K562 (cell line): ENCODE measurements at regions not wholly inside any gene's neighbourhood (a gene's known extent, or its start where the extent isn't known, plus 50 kb on each side); places are given as distances from the start of the nearest gene placed in this dataset.

Source experiments
- CHCHD3 ChIP-seq: fragments of 250-450 bp; sonication (Bioruptor Pico); IDR thresholded peaks from 2 replicates; pipeline ENCODE4 v2.1.2; 2022; ENCODE audit warnings: mild to moderate bottlenecking
- EZH2 ChIP-seq: IDR thresholded peaks from 2 replicates; pipeline ENCODE4 v1.6.1; 2012; ENCODE audit warnings: low read depth, mild to moderate bottlenecking, inconsistent platforms, low read length, borderline replicate concordance
- FOXK2 ChIP-seq, 2 experiments: fragments of 450-650 bp; IDR thresholded peaks in 1 of 2; conservative IDR thresholded peaks in 1 of 2; 2 replicates each; pipeline ENCODE4 v1.6.1; 2016; ENCODE audit warnings: low read depth in 2 of 2, mild to moderate bottlenecking in 1 of 2
- GABPB1 ChIP-seq: sonication (generic); formaldehyde crosslinking; IDR thresholded peaks from 2 replicates; pipeline ENCODE4 v1.8.0; 2022; ENCODE audit warnings: mild to moderate bottlenecking, missing genetic modification reagents
- HNRNPLL ChIP-seq: fragments of 200-400 bp; formaldehyde crosslinking; IDR thresholded peaks from 2 replicates; pipeline ENCODE4 v1.6.1; 2017; ENCODE audit warnings: low read length, low read depth, mild to moderate bottlenecking; ENCODE audit not compliant: poor library complexity, severe bottlenecking
- KDM1A ChIP-seq, 2 experiments: fragments of 450-650 bp; IDR thresholded peaks; 2 replicates each; pipeline ENCODE4 v1.6.1; 2016; ENCODE audit warnings: mild to moderate bottlenecking in 2 of 2
- POLR2A ChIP-seq: fragments of 450-650 bp; conservative IDR thresholded peaks from 2 replicates; pipeline ENCODE4 v1.6.1; 2016
- PYGO2 ChIP-seq: fragments of 450-650 bp; IDR thresholded peaks from 2 replicates; pipeline ENCODE4 v1.6.1; 2016; ENCODE audit warnings: mild to moderate bottlenecking, missing genetic modification characterization, moderate library complexity, missing compliant biosample characterization
- SMARCC2 ChIP-seq: fragments of 450-650 bp; IDR thresholded peaks from 2 replicates; pipeline ENCODE4 v1.6.1; 2017; ENCODE audit warnings: antibody characterized with exemption, moderate library complexity, mild to moderate bottlenecking, low read depth
- TCF7L2 ChIP-seq: fragments of 150-350 bp; IDR thresholded peaks from 2 replicates; pipeline ENCODE4 v1.6.1; 2016; ENCODE audit warnings: low read depth, mild to moderate bottlenecking, low read length, moderate library complexity
- ZNF274 ChIP-seq: IDR thresholded peaks from 2 replicates; pipeline ENCODE4 v1.6.1; 2011; ENCODE audit warnings: low read depth, mild to moderate bottlenecking, low read length, moderate library complexity, borderline replicate concordance
- ZNF354B ChIP-seq: fragments of 250-450 bp; sonication (Bioruptor Pico); IDR thresholded peaks from 2 replicates; pipeline ENCODE4 v1.4.0; 2020
- TF ChIP-seq, protein P1 (sequence below), 3 experiments: IDR thresholded peaks in 2 of 3; conservative IDR thresholded peaks in 1 of 3; 2 replicates each; pipeline ENCODE4 v1.5.1; 2011 to 2012; ENCODE audit warnings: low read length in 3 of 3, mild to moderate bottlenecking in 3 of 3, control low read depth in 2 of 3, improper control_type of control experiment in 1 of 3, inconsistent platforms in 1 of 3, low read depth in 1 of 3, mixed read lengths in 1 of 3, moderate library complexity in 1 of 3; ENCODE audit not compliant: insufficient read depth in 2 of 3
- TF ChIP-seq, protein P2 (sequence below): sonication (generic); formaldehyde crosslinking; IDR thresholded peaks from 2 replicates; pipeline ENCODE4 v1.8.1; 2023; ENCODE audit warnings: mild to moderate bottlenecking, missing genetic modification reagents

DNA sequence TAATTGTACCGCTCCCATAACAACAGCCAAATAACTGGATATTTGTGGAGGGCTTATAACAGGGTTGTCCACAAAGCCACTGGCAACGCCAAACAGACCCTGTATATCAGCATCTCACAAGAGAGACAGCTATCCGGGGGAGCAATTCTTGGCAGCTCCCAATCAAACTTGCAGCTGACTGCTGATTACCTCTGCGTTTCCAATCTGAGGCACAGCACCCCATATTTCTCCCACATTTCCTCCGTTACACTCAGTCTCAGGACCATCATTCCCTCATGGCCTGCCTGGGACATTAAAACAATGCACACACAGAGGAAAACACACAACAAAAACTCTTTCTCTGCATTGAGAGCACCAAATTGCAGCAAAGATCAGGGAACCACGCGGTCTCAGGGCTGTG lies 67.8 kb upstream of the SDK1 start:
- TF ChIP-seq EZH2: no peak
- TF ChIP-seq ZNF274: no peak
- no peak for TF ChIP-seq FOXK2 (conservative IDR thresholded peaks at IDR 0.05 in 1 of 2, IDR thresholded peaks at IDR 0.05 in 1 of 2; ENCODE audit: low read depth in 2 of 2)
- TF ChIP-seq HNRNPLL: no peak
- TF ChIP-seq, protein P1, sequence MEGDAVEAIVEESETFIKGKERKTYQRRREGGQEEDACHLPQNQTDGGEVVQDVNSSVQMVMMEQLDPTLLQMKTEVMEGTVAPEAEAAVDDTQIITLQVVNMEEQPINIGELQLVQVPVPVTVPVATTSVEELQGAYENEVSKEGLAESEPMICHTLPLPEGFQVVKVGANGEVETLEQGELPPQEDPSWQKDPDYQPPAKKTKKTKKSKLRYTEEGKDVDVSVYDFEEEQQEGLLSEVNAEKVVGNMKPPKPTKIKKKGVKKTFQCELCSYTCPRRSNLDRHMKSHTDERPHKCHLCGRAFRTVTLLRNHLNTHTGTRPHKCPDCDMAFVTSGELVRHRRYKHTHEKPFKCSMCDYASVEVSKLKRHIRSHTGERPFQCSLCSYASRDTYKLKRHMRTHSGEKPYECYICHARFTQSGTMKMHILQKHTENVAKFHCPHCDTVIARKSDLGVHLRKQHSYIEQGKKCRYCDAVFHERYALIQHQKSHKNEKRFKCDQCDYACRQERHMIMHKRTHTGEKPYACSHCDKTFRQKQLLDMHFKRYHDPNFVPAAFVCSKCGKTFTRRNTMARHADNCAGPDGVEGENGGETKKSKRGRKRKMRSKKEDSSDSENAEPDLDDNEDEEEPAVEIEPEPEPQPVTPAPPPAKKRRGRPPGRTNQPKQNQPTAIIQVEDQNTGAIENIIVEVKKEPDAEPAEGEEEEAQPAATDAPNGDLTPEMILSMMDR (IDR thresholded peaks at IDR 0.05 in 2 of 3, conservative IDR thresholded peaks at IDR 0.05 in 1 of 3; ENCODE audit: insufficient read depth in 2 of 3, low read depth in 1 of 3, low read length in 3 of 3): no peak
- TF ChIP-seq KDM1A (IDR thresholded peaks at IDR 0.05): no peak
- TF ChIP-seq ZNF354B (CRISPR knock-in tag): no peak
- TF ChIP-seq SMARCC2: no peak
- TF ChIP-seq CHCHD3 (CRISPR knock-in tag): no peak
- no peak for TF ChIP-seq TCF7L2
- no peak for TF ChIP-seq GABPB1 (CRISPR knock-in tag)
- TF ChIP-seq, protein P2, sequence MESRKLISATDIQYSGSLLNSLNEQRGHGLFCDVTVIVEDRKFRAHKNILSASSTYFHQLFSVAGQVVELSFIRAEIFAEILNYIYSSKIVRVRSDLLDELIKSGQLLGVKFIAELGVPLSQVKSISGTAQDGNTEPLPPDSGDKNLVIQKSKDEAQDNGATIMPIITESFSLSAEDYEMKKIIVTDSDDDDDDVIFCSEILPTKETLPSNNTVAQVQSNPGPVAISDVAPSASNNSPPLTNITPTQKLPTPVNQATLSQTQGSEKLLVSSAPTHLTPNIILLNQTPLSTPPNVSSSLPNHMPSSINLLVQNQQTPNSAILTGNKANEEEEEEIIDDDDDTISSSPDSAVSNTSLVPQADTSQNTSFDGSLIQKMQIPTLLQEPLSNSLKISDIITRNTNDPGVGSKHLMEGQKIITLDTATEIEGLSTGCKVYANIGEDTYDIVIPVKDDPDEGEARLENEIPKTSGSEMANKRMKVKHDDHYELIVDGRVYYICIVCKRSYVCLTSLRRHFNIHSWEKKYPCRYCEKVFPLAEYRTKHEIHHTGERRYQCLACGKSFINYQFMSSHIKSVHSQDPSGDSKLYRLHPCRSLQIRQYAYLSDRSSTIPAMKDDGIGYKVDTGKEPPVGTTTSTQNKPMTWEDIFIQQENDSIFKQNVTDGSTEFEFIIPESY (CRISPR knock-in tag): no peak
- no peak for TF ChIP-seq POLR2A
- no peak for TF ChIP-seq PYGO2
